ENCODE measurements at regions not wholly inside any gene's neighbourhood (a gene's known extent, or its start where the extent isn't known, plus 50 kb on each side); places are given as distances from the start of the nearest gene placed in this dataset.

DNA sequence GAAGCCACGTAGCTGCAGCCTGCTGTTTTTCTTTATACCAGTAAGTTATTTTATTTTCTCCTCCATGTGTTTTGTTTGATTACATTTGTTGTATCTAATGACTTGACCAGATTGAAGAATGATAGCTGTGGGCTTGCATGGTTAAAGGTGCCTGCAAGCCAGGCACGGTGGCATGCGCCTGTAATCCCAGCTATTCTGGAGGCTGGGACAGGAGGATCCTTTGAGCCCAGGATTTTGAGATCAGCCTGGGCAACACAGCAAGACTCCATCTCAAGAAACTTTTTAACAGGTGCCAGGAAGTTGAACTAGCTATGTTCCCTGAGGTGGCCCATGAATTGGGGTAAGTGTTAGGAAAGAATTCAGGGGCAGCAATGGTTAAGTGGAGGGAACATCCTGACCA lies 179.4 kb downstream of the IRS1 start:
- no peak for DNase-seq (ENCODE audit: low spot score)

DNA sequence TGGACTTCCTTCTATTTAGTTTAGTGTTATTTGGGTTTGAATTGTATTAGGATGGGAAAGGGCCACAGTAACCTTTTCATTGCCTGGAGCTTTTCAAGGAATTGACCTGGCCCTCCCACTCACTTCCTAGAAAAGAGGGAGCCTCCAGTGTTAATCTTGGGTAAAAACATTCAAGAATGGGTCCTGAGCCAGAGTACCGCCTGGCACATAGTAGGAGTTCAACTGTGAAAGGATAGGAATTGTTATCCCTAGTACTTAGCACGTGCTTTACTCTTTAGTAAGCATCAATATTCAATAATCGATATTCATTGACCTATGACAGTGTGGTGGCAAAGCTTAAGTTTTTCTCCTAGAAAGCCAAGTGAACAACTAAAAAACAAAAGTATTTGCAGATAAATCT lies 179.9 kb downstream of the IRS1 start:
- no peak for DNase-seq (ENCODE audit: low spot score)

DNA sequence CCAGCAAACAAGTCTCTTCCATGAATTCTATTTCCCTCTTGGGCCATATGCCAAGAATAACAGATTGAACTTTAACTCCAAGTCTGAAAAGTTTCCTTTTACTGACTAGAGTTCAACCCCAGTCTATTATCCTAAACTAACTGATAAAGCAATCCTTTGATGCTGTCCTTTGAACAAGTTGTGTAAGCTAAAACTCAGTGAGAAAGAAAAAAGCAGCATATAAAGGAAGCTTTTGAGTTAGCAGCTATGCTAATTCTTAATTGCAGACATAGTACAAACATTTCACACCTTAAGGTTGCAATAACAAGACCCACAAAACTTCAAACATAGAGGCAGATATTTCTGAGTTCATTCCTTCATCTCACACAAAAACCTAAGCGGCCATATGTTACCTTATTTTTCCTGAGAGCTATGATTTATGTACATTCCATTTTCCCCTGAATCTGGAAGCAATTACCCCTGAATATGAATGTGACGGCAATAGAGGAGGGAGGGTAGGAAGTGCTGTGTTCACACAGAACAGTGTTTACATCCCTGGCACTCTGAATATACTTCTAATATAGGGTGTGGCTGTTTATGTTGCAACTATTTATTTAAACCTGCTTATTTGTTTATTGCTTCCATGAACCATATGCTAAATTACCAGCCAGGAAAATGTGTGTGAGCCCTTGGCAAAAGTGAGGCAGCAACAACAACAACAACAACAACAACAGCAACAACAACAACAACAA lies 180.6 kb downstream of the IRS1 start:
- no peak for DNase-seq (ENCODE audit: low spot score)

DNA sequence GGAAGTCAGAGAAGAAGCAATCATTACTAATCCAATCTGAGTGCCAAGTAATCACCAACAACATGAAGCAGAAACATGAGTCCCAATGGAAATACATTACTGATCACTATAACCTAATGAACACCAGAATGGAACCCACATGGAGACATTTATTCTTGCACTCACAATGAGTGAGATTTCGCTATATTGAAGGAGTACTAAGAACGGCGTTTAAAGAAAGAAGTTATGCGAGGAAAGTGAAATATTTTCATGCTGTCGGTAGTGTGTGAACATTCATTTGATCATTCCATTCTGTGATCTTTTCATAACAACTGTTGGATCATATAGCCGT lies 181.1 kb downstream of the IRS1 start:
- no peak for DNase-seq (ENCODE audit: low spot score)

DNA sequence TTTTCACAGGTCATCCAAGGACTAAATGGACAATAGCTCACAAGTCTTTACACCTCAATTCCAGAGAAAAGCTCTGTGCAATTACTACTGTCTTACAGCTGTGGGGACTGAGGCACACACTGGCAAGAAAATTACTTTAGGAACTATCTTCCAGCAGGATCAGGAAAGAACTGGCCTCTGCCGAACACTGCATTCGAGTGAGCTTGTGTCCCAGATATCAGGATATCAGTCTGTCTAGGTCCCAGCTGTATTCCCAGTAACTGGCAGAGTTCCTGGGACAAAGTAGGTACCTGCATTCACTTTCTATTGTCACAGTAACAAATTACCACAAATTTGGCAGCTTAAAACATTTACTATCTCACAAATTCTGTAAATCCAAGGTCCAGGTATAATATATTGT lies 183.7 kb downstream of the IRS1 start:
- peak; percentile 2 for DNase-seq (ENCODE audit: low spot score)

DNA sequence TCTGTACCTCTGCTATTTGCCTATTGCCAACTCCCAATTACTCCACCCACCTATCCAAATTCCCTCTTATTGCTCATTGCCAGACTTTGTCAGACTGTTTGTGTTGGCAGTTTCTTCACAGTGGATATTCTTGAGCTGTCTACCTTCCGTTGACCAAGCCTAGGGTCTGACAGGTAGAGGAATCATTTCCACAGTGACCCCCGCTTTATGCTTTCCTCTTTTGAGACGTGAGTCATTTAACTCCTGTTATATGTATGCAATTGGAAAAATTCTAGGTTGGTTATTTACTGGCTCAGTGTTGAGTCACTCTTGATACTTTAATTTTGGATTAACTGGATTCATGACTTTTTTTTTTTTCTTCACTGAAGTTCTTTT lies 187.7 kb downstream of the IRS1 start:
- no peak for DNase-seq (ENCODE audit: low spot score)

DNA sequence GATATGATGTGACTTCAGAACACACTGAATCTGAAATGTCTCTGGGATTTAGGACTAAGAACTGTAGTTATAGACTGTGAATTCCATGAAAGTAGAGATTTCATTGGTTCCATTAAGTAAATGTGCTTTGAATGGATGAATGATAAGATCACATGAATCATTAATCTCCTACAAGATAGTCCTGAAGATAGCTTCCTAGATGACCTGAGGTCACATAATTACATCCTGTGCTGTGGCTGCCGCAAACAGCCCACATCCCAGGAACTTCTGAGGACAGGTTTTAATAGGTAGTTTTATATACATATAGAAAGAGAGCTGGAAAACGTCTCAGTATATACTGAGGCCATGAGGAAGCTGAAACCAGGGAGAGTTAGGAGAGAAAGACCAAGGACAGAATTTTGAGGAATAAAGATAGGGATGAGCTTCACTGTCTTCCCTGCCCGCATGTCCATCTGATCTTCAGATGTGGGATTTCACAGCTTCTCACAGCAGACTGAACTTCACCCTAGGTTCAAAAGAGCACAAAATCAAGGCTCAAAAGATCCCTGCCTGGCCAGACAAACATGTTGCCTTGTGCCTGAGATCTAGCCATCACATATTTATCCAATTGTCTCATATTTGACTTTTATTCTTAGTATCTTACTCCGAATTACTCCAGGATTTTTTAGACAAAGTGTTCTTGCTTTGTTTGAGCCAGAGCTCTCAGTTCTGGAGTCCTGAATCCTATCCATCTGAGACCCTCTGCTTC lies 188.2 kb downstream of the IRS1 start:
- no peak for DNase-seq (ENCODE audit: low spot score)

DNA sequence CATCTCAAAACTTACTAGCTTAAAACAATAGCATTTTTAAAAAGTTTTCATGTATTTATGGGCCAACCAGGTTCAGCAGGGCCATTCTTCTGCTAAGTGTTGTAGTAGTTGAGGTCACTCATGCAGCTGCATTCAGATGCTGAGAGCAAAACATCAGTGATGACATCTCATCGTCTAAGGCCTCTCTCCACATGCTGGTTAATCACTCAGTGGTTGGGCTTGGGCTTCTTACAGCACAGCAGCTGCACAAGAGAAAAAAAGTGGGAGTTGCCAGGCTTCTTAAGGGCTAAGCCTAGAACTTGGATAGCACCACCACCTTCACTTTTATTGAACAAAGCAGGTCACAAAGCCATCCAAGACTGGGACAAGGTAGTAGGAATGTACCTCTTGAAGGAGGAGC lies 190.3 kb downstream of the IRS1 start:
- no peak for DNase-seq (ENCODE audit: low spot score)

DNA sequence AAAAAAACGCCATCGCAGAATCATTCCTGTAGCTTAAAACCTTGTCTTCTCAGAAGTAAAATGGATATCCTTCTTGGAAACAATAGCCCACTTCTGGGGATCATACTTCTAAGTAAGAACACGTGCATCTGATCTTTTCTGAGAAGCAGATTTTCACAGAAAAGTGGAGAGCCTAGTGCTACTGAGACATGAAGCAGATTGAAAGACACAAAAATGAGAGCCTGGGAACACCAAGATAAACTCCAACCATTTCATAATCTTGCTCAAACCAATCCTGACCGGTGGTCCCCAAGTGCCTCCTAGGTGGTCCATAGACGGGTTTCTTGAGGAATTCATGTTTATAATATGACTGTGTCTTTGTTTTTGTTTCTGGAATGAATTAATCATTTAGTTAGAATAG lies 191.2 kb downstream of the IRS1 start:
- DNase-seq (ENCODE audit: low spot score) = no peak

DNA sequence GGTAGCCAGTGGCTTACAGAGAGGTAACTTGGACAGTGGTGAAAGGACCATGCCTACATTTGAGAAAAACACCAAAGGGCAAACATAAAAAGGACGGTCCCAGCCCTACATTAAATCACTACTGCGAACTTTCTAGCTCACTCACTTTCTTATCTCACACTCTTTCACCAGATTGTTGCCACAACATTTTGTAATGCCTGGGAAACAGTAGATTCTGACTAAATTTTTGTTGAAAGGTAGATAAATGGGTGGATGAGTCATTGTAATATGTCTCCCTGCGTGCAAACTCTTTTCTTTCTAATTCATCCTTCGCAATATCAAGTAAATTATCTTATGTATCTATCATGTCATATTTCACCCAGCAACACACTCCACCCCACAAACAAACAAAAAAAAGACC lies 192.2 kb downstream of the IRS1 start:
- DNase-seq (ENCODE audit: low spot score) = no peak

DNA sequence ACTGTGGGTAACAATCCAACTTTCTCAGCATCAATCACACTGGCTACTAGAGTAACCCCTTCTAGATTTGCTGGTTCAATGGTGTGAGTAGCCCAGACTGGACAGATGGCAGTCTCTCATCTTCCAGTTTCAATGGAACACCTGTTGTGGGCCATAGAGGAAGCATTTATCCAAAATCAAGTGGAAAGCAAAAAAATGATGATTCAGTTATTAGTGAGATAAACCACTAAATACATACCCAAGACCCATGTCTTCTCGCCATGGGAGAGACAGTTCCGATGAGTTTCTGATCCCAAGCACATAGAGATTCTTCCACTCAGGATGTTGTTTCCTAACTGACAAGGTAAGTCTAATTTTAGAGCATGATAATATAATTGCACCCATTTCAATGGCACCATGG lies 194.0 kb downstream of the IRS1 start:
- DNase-seq (ENCODE audit: low spot score) = no peak

DNA sequence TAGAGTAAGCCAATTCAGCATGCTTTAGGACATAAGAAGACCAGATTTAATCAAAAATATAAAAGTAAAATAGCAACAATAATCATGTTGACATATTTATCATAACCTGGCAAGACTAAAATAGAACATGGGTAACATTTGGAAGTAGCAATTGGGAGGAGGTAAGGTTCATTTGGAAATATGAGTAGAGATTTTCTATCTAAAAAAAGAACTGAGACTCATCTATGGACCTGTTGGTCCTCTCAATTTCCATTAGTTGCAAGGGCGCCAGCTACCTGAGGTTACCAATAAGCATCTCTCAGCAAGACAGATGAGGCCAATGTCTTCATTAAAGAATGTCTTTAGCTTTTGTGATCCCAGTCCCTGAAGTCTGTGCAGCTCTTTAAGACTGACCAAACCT lies 196.0 kb downstream of the IRS1 start:
- no peak for DNase-seq (ENCODE audit: low spot score)

DNA sequence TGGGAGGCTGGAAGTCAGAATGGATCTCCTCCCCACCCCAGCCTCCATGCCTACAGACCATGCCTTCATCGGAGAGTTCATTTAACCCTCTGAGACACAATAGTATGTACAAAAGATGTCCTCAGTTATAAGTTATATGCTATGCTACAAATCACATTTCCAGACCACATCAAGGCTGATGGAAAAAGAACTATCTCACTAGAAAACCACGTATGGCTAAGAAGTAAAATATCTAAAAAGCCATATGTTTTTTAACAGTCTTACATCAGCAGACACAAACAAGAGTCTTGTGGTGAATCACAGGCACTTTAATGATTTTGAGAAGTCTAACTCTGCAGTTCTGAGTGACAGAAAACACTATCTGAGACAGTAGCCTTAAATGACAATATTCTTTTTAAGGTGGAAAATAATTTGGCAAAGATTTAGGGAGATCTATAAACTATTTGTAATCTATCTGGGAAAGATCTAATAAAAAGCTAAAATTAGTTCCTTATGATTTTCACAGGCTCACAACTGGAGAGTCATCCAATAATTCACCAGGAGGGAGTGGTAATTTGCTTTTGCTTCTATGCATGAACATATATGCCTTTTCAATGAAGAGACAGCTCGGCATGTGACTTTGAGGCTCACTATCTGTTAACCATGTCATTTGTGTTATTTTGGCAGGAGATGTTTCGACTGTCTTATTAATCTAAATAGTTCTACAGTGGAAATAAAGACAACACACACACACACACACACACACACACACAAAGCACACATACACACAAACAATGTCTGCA lies 197.5 kb downstream of the IRS1 start:
- no peak for DNase-seq (ENCODE audit: low spot score)

DNA sequence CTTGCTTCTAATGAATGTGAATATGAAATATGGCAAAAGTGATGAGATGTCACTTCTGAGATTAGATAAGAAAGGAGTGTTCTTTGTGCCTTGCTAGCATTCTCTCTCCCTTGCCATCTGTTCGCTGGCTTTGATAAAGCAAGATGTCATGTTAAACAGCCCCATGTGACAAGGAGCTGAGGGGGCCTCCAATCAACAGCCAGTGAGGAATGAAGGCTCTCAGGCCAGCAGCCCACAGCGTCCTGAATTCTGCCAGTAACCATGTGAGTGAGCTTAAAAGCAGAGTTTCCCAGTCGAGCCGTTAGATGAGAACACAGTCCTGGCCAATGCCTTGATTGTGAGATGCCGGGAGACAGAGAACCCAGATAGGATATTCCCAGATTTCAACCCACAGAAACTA lies 198.8 kb downstream of the IRS1 start:
- no peak for DNase-seq (ENCODE audit: low spot score)

DNA sequence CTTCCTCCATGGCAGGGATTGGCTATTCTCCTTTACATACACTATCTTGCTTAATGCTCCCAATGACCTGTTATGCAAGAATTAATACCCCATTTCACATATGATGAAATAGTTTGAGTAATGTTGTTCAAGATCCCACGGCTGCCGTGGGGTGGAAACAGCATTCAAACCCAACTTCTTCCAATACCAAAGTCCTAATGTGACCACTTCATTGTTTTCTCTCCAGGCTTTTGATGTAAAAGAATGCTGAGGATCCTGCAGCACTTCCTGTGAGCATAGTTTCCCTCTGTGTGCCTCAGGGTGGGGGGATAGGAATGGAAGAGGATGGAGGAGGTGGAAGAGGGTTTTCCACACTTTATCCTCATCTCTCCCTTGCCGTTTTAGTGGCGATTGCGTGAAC lies 199.4 kb downstream of the IRS1 start:
- DNase-seq (ENCODE audit: low spot score) = no peak

DNA sequence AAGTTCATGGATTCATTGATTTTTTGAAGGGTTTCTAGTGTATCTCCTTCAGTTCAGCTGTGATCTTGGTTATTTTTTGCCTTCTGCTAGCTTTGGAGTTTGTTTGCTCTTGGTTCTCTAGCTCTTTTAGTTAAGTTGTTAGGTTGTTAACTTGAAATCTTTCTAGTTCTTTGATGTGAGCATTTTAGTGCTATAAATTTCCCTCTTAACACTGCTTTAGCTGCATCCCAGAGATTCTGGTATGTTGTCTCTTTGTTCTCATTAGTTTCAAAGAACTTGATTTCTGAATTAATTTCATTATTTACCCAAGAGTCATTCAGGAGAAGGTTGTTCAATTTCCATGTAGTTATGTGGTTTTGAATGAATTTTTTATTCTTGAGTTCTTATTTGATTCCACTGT lies 210.6 kb downstream of the IRS1 start:
- DNase-seq (ENCODE audit: low spot score) = no peak

DNA sequence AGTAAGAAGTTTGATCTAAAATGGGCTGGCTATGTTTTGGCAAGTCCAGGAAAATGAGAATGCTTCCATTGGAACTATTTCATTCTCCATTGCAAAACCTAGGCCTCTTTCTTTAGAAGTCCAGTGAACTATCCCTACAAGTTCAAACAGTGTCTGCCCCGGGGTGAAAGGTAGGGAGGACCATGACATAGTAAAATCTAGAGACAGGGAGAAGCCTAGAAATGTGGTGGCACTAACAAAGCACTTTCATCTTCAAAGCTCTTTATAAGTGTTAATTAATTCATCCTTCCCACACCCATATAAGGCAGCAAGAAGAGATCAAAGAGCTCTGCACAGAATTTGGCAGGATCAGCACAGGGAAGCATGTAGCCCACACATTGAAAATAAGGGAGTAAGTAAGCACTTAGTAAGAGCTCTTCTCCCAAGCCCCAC lies 214.5 kb downstream of the IRS1 start:
- DNase-seq (ENCODE audit: low spot score) = no peak

DNA sequence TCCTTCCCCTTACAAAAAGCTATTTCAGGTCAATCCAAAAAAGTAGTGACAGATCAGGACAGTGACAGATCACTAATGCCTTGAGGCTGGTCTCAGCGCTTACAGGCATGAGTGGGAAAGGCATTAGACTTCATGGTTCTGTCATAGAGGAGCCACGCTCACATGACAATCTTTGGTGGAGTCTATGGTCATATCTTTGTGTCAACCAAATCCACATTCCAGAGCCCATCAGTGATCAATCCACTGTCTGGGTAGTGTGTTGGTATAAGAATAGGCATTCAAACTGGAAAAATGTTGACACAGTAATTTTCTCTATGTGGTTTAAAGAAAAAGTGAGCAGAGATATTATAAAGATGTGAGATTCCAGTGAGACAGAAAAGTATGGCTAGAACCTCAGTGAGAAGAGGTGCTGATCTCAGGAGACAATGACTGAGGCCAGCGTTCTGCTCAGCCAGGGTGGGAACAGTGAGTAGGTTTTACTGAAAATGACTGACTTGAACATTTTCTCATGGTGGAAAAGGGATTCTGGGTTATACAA lies 215.0 kb downstream of the IRS1 start:
- no peak for DNase-seq (ENCODE audit: low spot score)

DNA sequence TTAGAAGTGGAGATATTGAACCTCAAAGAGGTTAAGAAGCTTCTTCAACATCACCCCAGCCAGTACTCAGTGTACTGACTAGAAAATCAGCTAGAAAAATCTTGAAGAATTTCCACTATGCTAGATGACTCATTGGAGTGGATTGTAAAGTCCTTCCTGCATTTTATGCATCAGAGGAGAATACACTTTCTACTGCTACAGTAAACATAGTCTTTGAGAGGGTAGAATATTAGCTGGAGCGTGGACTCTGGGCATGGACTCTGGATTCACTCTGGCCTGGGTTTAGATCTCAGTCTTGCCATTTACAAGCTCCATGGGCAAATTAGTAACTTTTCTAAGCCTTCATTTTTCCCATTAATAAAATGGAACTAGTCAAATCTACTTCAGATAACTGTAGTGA lies 215.9 kb downstream of the IRS1 start:
- DNase-seq (ENCODE audit: low spot score) = peak; percentile 25

DNA sequence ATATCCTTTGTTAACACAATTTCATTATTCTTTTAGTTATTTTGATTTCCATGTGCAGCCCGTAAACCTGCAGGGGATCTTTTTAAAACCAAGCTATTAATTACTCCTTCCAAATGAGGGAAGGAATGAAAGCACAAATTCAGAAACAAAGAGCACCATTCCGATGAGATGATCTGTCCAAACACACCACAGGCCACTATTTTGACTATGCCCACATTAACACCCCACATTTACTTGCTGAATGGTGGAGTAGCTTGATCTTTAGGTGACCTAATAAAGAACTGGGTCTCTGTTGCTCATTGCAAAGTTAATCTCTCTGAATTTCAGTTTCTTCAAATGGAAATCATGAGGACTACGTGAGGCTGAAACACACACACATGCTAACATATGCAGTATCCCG lies 218.0 kb downstream of the IRS1 start:
- DNase-seq (ENCODE audit: low spot score) = peak; percentile 20

DNA sequence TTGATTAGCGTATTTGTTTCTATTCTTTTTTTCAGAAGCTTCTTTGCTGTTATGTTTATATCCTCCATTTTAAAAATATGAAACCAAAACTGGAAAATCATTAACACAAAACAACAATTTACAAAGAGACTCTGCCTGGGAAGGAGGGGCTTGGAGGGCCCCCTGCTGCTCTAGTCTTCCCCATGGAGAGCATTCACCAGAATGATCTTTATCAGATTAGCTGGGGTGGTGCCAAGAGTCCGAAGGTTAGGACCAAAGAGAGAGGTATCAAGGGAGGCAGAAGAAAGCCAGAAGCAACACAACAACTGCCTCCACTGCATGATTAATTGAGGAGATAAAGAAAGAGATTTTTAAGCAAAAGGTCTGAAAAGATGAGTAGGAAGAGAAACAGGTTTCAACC lies 218.6 kb downstream of the IRS1 start:
- no peak for DNase-seq (ENCODE audit: low spot score)

DNA sequence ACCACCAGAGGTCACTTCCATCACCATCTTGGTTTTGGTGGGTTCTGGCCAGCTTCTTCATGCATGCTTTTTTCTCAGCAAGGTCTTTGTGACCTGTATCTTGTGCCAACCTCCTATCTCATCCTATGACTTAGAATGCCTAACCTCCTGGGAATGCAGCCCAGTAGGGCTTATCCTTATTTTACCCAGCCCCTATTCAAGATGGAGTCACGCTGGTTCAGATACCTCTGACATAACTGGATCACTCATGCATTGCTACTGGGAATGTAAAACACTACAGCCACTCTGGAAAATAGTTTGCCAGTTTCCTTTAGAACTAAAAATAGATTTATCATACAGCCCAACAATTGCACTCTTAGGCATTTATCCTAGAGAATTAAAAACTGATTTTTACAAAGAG lies 219.2 kb downstream of the IRS1 start:
- DNase-seq (ENCODE audit: low spot score) = no peak

DNA sequence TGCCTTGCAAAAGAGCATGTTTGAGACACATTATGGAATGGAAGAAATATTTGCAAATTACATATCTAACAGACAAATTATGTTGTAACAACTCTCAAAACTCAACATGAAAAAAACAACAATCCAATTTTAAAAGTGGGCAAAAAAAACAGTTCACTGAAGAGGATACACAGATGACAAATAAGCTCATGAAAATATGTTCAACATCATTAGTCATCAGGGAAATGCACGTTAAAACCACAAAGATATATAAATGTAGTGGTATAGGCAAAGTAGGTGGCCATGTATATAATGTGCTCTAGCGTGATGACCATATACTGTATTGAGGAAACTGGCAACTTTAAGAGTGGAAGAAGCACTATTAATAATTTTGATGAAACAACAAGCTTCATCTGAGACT lies 220.1 kb downstream of the IRS1 start:
- no peak for DNase-seq (ENCODE audit: low spot score)

All from cerebellar cortex (tissue), 1 donor.